HCT116 (cell line): ENCODE measurements at regions not wholly inside any gene's neighbourhood (a gene's known extent, or its start where the extent isn't known, plus 50 kb on each side); places are given as distances from the start of the nearest gene placed in this dataset.

Experiments
- ELF1 ChIP-seq: IDR thresholded peaks from 2 replicates; pipeline ENCODE4 v1.6.1; 2012; ENCODE audit warnings: low read depth, borderline replicate concordance
- TF ChIP-seq, protein P1 (sequence below), 3 experiments: fragments of 200-600 bp in 1 of 3; sonication (generic) in 1 of 3; IDR thresholded peaks in 2 of 3; conservative IDR thresholded peaks in 1 of 3; 2 replicates each; pipeline ENCODE4 v1.5.1; 2012 to 2017; ENCODE audit warnings: low read depth in 2 of 3, low read length in 2 of 3, antibody characterized with exemption in 1 of 3, borderline replicate concordance in 1 of 3, control low read depth in 1 of 3, mild to moderate bottlenecking in 1 of 3, mixed read lengths in 1 of 3, mixed run types in 1 of 3, moderate library complexity in 1 of 3; ENCODE audit not compliant: insufficient read depth in 1 of 3

DNA sequence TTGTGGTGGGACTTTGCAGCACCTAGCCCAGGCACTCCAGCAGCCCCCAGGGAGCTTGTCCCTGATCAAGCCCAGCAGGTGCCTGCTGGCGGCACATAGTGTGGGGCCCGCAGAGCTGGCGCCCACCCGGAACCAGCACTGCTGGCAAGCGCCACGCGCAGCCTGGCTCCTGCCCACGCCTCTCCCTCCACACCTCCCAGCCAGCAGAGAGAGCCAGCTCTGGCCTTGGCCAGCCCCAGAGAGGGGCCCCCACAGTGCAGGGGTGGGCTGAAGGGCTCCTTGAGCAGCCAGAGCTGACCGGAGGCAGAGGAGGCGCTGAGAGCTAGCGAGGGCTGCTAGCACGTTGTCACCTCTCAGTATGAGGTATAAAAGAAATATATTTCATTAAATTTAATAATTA, 716.5 kb upstream of the MAP3K7 start:
- TF ChIP-seq, protein P1, sequence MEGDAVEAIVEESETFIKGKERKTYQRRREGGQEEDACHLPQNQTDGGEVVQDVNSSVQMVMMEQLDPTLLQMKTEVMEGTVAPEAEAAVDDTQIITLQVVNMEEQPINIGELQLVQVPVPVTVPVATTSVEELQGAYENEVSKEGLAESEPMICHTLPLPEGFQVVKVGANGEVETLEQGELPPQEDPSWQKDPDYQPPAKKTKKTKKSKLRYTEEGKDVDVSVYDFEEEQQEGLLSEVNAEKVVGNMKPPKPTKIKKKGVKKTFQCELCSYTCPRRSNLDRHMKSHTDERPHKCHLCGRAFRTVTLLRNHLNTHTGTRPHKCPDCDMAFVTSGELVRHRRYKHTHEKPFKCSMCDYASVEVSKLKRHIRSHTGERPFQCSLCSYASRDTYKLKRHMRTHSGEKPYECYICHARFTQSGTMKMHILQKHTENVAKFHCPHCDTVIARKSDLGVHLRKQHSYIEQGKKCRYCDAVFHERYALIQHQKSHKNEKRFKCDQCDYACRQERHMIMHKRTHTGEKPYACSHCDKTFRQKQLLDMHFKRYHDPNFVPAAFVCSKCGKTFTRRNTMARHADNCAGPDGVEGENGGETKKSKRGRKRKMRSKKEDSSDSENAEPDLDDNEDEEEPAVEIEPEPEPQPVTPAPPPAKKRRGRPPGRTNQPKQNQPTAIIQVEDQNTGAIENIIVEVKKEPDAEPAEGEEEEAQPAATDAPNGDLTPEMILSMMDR (IDR thresholded peaks at IDR 0.05 in 2 of 3, conservative IDR thresholded peaks at IDR 0.05 in 1 of 3; ENCODE audit: borderline replicate concordance in 1 of 3, insufficient read depth in 1 of 3, low read depth in 2 of 3, low read length in 2 of 3), result no peak
- TF ChIP-seq ELF1, result no peak
